ENCODE measurements at regions not wholly inside any gene's neighbourhood (a gene's known extent, or its start where the extent isn't known, plus 50 kb on each side); places are given as distances from the start of the nearest gene placed in this dataset.
"Not testable (repeated sequence)": the region's sequence is repeated elsewhere in the genome, so short reads cannot be mapped to it uniquely, and the experiment has no call there.

DNA sequence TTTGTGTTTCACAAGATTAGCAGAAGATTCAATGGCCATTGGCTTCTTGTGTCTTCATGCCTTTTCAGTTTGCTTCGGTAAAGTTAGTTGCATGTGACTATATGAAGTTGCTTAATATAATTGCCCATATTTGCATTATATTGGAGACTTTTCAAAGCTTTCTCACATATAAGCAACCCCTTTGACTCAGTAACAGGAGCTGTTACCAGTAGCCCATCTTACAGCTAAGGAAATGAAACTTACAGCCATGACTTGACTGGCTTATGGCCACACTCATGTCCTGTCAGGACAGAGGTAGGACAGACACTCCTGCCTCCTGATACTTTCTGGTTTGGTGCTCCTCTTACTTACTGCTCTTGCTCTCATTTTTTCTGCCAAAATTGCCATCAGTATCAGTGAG, 1082.1 kb downstream of the BCL11B start:
- no peak for DNase-seq (ENCODE audit: low read depth in 4 of 4, low spot score in 1 of 4)

DNA sequence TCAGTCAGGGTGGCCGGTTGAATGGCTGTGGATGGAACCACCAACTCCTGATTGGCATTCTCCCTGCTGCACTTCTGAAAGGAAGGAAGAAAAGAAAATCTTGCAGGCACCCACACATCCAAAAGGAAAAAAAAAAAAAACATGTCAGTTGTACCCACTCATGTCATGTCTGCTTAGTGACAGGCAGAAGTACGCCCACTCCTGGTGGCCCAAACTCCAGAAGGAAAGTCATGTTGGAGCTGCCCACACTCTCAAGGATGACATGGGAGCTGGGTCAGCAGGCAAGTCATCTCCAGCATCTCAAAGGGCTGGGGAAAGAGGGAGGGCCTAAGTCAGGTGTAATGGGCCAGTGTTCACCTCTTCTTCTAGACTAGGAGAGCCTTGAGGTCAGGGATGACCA, 1079.1 kb downstream of the BCL11B start:
- DNase-seq (ENCODE audit: low read depth in 4 of 4, low spot score in 1 of 4) = no peak

DNA sequence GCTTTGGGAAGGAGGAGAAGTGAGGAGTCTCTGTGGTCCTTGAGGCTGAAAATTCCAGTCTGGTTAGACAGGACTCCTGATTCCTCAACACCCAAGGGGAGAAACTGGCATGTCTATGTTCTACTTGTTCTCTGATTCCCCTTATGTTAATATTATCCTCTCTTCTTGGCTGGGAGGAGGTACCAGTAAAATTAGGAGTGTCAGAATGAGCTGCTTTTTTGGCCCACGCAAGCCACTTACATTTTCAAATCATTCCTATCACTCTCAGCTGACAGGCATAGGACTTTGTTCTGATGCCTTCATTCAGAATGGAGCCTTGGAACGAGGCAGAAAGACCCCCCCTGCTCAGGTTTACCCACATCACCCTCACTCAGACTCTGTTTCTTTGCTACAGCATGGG, 1077.2 kb downstream of the BCL11B start:
- no peak for DNase-seq (ENCODE audit: low read depth in 4 of 4, low spot score in 1 of 4)

DNA sequence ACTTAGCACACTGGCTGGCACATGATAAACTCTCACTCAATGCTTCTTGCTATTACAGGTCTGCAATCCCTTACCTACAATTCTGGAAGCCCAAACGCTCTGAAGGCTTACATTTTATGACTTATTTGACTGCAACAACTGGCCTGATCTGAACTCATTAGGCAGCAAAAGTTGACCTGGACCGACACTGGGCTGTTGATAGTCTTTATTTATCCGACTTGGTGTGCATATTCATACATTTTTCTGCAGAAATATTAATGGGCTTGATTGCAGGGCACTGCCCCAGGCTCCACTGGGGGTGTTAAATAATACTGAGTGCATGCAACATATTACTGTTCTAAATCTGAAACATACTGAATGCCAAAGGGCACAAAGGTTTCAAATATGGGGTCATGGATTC, 1076.7 kb downstream of the BCL11B start:
- no peak for DNase-seq (ENCODE audit: low read depth in 4 of 4, low spot score in 1 of 4)

DNA sequence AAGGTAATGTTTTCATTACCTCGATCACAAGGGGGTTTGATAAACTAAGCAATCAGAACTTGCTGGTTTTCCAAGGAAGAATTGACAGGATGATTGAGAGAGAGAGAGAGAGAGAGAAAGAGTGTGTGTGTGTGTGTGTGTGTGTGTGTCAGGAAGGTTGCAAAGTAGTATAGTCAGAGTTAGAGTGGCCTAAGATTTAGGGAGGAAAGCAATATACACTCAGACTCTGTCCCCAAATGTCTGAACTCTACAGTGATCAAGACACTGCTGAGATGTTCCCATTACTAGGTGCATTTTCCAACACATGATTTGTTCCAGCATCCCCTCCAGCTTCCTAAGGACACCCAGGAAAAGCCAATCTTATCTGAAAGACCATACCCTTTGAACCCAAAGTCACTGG, 1074.1 kb downstream of the BCL11B start:
- no peak for DNase-seq (ENCODE audit: low read depth in 4 of 4, low spot score in 1 of 4)

DNA sequence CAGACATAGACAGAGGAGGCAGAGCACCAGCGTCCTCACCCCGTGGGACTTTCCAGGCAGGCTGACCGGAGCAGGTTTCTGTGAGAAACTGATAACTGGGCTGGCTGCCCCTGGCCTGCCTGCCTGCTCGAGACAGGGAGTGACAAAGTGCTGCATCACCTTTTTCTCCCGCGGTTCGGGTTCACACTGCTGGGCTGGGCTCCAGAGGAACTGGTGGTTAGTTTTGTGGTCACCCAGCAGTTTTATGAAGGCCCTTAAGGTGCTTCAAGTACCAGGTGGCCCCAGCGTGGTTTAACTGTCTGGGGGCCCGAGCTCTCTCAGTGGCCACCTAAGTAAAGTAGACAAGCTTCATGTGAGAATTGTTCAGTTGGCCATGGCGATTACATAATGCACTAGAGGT, 1073.6 kb downstream of the BCL11B start:
- no peak for DNase-seq (ENCODE audit: low read depth in 4 of 4, low spot score in 1 of 4)

DNA sequence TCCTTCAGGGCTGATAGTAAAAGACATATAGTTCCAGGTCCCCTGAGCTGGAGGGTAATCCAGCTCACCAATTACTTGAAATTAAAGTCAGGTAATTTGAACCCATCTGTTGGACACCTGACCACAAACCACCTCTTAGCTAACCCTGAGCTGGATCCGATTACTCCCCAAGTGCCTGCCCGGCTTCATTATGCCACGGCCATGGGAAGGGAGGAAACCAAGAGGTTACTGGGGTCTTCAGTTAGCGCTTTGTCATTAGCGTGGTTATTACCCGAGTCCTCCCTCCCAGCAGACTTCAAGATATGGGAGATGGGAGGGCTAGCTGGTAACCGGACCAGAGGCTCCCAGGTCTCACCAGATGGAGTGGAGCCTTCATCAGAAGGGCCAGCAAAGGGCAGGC, 1071.4 kb downstream of the BCL11B start:
- no peak for DNase-seq (ENCODE audit: low read depth in 4 of 4, low spot score in 1 of 4)

DNA sequence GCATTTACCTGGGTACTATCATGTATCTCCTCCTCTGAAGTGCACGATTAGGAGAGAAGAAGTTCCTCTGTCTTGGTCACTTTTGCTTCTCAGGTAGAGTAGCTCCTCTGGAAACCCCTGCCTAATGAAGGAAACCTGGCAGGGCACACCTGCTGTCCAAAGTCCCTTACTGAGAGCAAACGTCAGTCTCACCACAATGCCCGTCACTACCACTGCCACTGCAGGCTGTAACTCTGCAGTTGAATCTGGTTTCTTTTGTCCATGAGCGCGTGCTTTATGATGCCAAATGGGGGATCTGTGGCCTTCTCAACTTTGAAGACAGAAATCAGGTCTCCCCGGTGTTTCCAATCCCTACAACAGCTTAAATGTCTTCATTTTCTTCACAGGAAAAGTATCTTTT, 1068.6 kb downstream of the BCL11B start:
- no peak for DNase-seq (ENCODE audit: low read depth in 4 of 4, low spot score in 1 of 4)

DNA sequence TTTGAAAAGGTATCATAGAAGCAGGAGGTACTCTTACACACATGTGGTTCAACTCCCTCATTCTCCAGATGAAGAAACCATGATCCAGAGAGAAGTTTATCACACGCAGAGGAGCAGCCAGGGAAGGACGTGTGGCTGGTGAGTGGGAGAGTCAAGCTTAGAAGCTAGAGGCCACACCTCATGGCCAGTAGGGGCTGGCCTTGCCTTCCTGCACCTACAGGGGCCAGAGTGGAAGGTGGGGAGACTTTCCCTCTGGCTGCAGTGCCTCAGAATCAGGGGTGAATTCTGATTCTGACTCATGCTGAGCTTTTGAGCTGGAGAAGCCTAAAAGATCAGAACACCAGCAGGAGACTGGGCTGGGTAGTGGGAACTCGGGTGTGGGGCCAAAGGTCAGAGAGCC, 1067.9 kb downstream of the BCL11B start:
- DNase-seq (ENCODE audit: low read depth in 4 of 4, low spot score in 1 of 4) = no peak

DNA sequence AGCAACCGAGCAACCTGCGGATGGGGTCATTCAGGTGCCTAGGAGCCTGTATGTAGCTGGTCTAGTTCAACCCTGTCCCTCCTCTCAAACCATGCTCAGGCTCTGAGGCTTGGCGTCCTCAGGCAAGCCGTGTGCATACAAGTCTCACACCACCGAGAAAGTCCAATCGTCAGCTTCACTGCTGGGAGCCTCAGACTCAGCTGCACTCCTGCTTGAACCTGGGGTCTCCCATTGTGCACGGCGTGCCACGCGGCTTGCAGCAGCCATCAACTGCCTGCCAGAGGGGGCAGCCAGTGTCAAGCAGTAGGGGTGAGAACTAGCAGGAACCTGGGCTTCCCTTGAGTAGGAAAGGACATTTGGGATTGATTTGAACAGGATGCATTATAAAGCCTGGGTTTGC, 1064.6 kb downstream of the BCL11B start:
- no peak for DNase-seq (ENCODE audit: low read depth in 4 of 4, low spot score in 1 of 4)

DNA sequence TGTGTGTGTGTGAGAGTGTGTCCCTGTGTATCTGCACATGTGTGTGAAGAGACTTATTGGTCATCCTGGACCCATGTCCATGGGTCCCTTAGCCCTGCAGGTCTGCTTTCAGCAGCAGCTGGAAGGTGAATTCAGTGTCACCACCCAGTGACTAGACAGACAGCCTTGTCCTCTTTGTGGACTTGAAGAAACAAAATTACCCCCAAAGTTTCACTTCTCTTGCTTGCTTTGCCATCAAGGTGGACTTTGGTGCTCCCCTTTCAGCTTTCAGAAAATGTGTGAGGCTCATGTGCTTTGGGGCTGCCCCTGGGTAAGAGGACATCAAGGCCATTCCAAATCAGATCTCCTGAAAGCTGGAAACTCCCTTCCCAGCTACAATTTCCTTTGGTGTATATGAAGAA, 1063.8 kb downstream of the BCL11B start:
- no peak for DNase-seq (ENCODE audit: low read depth in 4 of 4, low spot score in 1 of 4)

DNA sequence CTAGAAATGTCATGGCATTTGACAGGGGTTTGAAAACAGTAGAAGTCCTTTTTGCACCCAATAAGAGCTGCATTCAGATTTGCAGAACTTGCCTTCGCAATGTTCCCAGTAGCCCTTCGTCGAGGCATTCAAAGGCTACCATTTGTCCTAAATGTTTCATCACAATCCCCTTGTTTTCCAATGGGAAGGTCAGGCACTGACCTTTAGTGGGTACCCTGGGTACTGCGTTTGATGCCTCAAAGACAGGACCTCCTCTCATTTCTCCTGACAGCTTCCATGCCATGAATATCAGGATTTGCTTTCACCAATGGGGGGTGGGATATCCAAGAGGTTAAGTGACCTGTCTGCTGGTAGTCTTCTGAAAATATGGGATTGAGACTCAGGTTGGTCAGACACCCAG, 1063.1 kb downstream of the BCL11B start:
- no peak for DNase-seq (ENCODE audit: low read depth in 4 of 4, low spot score in 1 of 4)

DNA sequence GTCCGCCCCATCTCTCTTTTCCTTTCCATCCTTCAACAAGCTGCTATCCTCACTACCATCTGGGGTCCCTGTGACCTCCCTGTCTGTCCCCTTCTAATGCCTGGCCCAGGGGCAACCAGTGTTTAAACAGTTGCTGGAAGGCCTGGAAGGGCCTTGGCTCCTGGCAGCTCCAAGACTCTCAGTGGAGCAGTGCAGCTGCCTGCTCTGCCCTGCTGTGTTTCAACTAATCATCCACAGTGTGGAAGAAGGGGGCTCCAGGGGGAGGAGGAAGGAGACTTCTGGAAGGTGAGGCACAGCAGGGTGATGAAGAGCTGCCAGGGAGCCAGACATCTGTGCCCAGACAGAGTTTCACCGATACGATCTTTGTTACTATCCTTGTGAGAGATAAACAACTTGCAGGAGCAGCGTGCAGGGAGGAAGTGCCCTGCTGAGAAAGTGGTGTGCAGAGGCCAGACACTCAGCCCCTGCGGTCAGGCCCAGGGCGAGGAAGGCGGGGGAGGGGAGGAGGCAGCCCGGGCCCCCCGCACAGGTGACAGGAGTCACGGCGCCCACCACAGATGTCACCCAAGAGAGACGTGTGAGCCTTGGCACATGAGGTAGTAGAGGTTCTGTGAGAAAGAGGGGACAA, 1061.8 kb downstream of the BCL11B start:
- no peak for DNase-seq (ENCODE audit: low read depth in 4 of 4, low spot score in 1 of 4)

DNA sequence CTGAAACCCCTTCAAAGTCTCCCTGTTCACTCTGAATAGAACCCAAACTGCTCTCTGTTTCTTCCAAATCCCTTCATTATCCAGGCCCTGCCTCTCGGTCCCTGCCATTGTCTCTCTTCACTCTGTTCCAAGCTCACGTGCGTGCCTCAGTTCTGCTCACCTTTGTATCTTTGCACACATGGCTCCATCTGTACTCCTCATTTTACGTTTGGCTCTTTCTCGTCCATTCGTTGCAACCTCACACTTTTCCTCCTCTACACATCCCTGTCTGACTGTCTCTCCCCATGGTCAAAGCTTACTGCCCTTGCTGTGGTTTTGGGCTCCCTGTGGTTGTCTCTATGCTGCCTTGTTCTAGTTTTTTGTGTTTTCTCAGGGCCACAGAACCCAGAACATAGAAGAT, 1054.5 kb downstream of the BCL11B start:
- DNase-seq (ENCODE audit: low read depth in 4 of 4, low spot score in 1 of 4) = no peak

DNA sequence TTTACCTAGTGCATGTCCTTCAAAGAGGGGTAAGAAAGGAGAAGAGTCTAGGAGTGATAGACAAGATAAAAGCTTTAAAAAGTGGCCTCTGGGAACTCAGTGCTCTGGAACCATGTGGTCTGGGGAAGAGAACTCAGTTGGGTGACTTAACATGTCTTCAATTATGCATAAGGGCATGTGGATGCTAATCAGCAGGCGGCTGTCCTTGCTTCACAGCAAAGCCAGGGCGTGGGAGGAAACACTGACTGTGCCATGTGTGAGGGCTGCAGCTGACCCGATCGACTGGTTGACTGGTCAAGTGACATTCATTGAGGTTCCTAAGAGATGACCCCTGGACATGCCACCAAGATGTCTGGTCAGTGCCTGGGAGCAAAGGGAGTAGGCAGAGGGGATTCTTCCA, 1053.8 kb downstream of the BCL11B start:
- DNase-seq (ENCODE audit: low read depth in 4 of 4, low spot score in 1 of 4) = no peak

DNA sequence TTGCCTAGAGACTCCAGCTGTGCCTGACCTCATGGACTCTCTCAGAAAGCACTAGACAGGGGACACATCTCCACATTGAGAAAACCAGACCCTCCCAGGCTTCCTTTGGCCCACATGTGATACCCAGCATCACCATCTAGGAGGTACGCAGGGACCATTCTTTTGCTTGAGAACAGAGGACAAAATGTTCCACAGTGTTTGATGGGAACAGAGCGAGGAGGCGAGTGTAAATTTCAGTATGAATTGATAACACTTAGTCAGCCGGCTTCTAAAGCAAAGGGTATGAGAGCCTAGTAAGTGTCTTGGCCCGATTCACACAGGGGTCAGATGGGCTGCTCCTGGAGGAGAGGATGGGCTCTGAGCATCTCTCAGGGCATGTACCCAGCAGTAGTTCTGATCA, 1052.4 kb downstream of the BCL11B start:
- no peak for DNase-seq (ENCODE audit: low read depth in 4 of 4, low spot score in 1 of 4)

DNA sequence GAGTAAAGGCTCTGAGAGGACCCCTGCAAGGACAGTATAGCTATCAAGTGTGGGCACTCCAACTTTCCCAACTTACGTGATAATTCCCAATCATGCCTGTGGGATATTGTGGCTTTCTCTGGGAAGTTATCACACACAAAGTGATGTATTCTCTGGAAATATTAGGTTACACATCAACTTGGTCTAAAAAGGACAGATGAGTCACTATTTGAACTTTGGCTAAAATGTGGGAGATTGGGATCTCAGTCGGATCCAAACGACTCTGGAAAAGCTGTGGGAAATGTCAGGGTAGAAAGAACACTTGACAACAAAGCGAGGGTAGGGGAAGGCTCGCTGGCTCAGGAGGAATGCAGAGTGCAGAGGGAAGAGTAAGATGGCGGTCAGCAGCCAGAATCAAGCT, 1048.9 kb downstream of the BCL11B start:
- no peak for DNase-seq (ENCODE audit: low read depth in 4 of 4, low spot score in 1 of 4)

DNA sequence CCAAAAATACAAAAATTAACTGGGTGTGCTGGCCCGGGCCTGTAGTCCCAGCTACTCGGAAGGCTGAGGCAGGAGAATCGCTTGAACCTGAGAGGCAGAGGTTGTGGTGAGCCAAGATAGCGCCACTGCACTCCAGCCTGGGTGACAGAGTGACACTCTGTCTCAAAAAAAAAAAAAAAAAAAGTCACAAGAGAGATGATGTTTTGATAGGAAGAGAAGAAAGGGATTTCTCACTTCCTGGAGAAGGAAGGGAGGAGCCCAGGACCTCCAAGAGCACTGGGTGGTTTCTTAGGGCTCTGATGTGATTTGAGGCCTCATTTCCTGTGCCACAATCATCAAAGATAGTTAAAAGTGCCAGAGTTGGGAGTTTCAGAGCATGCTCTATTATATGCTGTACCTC, 1048.3 kb downstream of the BCL11B start:
- DNase-seq (ENCODE audit: low read depth in 4 of 4, low spot score in 1 of 4) = not testable (repeated sequence)

DNA sequence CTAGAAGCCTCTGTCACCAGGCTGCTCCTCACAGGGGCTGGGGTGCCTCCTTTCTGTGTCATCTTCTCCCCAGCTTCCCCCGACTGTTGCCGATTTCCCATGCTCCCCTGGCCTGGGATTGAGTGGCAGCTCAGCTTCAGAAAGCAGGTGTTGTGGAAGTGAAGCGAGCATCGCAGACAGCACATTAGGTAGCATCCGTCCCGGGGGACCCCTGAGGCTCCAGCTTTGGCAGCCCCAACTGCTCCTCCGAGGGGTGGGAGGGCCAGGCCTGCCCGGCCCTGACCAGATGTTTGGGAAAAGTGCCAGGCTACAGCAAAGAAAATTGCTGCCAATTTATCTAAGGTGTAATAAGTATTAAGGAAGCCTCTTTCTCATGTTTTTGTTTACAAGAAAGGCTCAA, 1045.6 kb downstream of the BCL11B start:
- DNase-seq (ENCODE audit: low read depth in 4 of 4, low spot score in 1 of 4) = no peak

DNA sequence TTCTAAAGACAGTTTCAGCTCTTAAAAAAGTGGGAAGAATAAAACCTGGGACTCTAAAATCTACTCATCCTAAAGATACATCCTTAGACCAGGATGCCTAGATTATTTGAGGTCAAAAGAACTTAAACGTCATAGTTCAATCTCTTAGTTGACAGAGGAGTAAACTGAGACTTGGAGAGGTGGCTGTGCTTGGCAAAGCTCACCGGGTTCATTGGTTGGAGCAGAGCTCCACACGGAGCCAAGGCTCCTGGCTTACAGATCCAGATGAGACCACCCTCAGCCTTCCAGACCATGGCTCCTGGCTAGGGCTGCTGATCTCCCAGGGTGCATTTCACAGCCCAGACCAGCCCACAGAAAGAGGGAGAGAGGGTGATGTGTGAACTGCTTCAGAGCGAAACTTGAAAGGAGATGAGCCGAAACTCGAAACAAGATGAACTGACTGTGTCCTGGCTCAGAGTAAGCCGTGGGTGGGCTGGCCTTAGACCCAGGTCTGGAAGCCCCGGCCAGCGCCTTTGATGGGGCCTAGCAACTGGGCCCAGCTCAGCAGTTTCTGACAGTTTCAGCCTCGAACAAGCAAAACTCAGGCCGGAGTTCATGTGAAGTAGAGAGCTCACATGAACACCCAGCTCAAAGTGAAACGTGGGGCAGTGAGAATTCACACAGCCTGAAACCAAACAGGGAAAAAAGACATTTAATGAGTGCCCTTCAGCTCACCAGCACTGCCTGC, 1044.8 kb downstream of the BCL11B start:
- DNase-seq (ENCODE audit: low read depth in 4 of 4, low spot score in 1 of 4) = peak in 3 of 4 experiments; percentile 25 to 61 (median 37)

DNA sequence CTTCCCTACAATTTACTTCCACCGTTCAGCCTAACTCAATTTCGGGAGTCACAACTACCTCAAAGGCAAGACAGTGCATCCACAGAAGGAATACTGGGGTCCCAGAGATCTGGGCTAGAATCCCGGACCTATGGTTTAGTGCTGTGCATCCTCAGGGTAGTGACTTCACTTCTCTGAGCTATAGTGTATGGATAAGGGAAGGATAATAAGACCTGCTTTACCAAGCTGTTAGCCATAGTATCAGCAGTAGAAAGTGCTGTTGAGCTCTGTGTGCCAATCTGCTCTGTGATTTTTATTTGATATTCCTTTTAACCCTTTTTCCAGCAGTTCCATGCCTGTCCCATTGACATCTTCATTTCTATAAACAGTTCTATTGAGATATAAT, 1044.3 kb downstream of the BCL11B start:
- DNase-seq (ENCODE audit: low read depth in 4 of 4, low spot score in 1 of 4) = no peak

DNA sequence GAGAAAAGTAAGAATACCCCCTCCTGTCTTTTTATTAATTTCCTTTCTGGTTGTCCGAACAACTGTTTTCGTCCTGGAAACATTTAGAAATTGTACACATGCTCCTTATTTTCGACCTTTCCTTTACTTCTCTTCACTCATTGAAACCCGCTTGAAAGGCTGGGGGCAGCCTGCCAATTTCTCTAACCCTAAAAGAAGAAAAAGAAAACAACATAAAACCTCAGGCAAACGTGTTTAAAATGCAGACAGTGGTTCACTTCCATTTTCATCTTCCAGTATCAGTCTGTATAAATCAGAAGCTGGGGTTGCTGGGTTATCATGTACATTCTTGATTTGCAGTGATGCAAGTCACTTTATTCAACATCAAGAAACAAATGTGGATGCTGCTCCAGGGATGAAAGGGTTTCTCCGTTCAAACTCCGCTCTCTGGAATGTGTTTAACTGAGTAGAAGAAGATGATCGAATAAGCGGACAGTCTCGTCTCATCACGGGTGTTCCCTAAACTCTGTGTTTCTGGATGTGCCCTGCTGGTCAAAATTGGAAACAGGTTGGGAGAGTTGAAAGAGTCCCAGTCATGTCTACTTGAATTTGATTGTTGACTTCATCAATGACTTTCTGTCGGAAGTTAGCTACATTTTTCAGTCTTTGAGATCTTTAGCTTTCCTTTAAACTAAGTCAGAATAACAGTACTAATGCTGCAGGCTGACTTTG, 1042.2 kb downstream of the BCL11B start:
- no peak for DNase-seq (ENCODE audit: low read depth in 4 of 4, low spot score in 1 of 4)

DNA sequence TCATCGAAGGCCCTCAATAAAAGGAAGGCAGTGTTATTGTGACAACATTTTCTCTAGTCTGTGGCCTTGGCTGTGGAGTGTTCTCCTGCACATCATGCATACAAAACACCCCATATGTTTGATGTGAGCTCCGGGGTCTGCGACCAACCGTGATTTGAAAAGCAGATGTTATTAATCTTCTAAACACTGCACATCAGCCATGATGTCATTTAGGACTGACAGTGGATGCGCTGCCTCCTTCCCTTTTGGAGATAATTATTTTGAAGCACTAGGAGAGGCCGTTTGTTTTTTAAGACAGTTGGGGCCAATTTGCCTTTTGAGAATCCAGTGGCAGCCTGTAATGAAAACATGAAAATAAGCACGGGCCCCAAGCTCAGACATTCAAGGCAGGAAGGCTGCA, 1041.6 kb downstream of the BCL11B start:
- no peak for DNase-seq (ENCODE audit: low read depth in 4 of 4, low spot score in 1 of 4)
